Activated naive CD8-positive, alpha-beta T cell treated with anti-CD3 and anti-CD28 coated beads for 36 hours (primary cell): ENCODE measurements at regions not wholly inside any gene's neighbourhood (a gene's known extent, or its start where the extent isn't known, plus 50 kb on each side); places are given as distances from the start of the nearest gene placed in this dataset.

ENCODE experiments used
- DNase-seq: peaks from one replicate; pipeline ENCODE4 v3.0.0; 2021
- H3K27ac Mint-ChIP-seq: one replicate; pipeline ENCODE4 v1.8.0; 2022; ENCODE audit warnings: mild to moderate bottlenecking, moderate library complexity, mixed read lengths
- H3K27me3 Mint-ChIP-seq: one replicate; pipeline ENCODE4 v1.8.0; 2022; ENCODE audit warnings: mild to moderate bottlenecking, mixed read lengths
- H3K36me3 Mint-ChIP-seq: one replicate; pipeline ENCODE4 v1.8.0; 2021; ENCODE audit warnings: mild to moderate bottlenecking, mixed read lengths
- H3K4me1 Mint-ChIP-seq: one replicate; pipeline ENCODE4 v1.8.0; 2021; ENCODE audit warnings: mixed read lengths
- H3K4me3 Mint-ChIP-seq: one replicate; pipeline ENCODE4 v1.8.0; 2022; ENCODE audit warnings: mild to moderate bottlenecking, moderate library complexity, mixed read lengths
- H3K9me3 Mint-ChIP-seq: one replicate; pipeline ENCODE4 v1.8.0; 2022; ENCODE audit warnings: mixed read lengths

DNA sequence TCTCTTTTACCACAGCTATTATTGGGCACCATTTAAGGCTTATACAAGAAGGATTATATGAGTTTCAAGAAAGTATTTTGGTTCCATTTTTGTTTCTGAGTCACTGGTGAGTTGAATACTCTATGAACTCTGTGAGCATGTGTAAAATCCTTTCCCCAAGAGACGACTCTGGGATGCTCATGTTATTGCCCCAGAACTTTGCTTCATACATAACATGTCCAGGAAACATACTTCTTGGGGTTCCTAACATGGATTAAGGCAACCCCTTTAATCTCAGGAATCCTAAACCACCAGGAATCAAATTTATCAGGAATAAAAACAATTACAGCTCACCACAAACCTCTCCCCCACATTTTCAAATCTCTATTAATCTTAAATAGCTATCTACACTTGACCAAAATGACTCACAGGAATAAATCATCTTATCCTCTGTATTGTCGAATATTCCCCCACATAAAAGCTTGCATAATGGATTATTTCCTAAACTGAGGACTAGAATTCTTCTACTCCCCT is 117.5 kb upstream of the COL21A1 start:
- Mint-ChIP-seq H3K4me1 (no peaks in the 10 kb centered on the region), H3K4me3 (no peak overlapping the region), H3K27me3 (no peaks in the 10 kb centered on the region), H3K27ac (no peak overlapping the region), H3K36me3 (no peaks in the 10 kb centered on the region), H3K9me3 (no peaks in the 10 kb centered on the region)
- DNase-seq, result no peak

GRCh38 chr6:56364431-56364826 is 117.0 kb upstream of the COL21A1 start:
- DNase-seq, result no peak
- H3K36me3 Mint-ChIP-seq, result no peaks in the 10 kb centered on the region
- no peaks in the 10 kb centered on the region for H3K9me3 Mint-ChIP-seq
- H3K4me3 Mint-ChIP-seq, result no peak overlapping the region
- no peaks in the 10 kb centered on the region for H3K27me3 Mint-ChIP-seq
- H3K27ac Mint-ChIP-seq, result no peak overlapping the region
- H3K4me1 Mint-ChIP-seq, result no peaks in the 10 kb centered on the region

GRCh38 chr6:56363796-56364430 is 116.5 kb upstream of the COL21A1 start:
- Mint-ChIP-seq H3K4me1 (no peaks in the 10 kb centered on the region), H3K27ac (no peak overlapping the region), H3K36me3 (no peaks in the 10 kb centered on the region), H3K27me3 (no peaks in the 10 kb centered on the region), H3K4me3 (no peak overlapping the region), H3K9me3 (no peaks in the 10 kb centered on the region)
- no peak for DNase-seq

- Mint-ChIP-seq H3K4me1 (no peaks in the 10 kb centered on the region), H3K36me3 (no peaks in the 10 kb centered on the region), H3K27me3 (no peaks in the 10 kb centered on the region), H3K27ac (no peak overlapping the region), H3K9me3 (no peaks in the 10 kb centered on the region), H3K4me3 (no peak overlapping the region)
- DNase-seq, result no peak
Observed at GRCh38 chr6:56361812-56362211, 114.4 kb upstream of the COL21A1 start.

DNA sequence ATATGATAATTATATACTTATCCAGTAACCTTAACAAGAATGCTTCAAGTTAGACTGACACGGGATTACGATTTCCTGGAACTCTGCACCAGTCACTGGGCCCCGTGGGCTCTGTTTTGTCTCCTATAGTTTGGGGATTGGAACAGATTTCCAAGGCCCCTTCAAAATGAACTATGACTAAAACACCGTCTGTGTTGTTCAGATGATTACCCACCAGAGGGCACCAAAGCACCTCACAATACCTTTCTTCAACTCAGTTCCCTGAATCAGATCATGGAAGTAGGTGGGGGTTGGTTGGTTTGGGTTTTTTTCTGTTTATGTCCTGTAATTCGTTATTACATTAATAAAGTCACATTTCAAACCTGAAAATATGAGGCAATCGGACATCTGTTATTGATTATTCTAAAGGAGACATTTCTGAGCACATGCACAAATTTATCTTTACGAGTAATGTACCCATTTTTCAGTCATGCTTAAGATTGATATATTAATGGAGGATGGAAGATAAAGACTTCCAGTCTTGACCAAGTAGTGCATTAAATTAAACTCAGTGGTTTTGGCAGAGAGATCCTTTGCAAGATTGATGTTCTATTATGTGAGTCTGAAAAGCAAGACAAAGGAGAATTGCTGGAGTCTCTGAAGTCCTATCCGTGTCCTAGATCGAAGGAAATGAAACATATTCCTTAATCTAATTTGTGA is 112.0 kb upstream of the COL21A1 start:
- H3K4me3 Mint-ChIP-seq, result no peak overlapping the region
- H3K27me3 Mint-ChIP-seq, result no peaks in the 10 kb centered on the region
- no peaks in the 10 kb centered on the region for H3K4me1 Mint-ChIP-seq
- H3K9me3 Mint-ChIP-seq, result no peaks in the 10 kb centered on the region
- peak; percentile 38 for DNase-seq
- no peak overlapping the region for H3K27ac Mint-ChIP-seq
- H3K36me3 Mint-ChIP-seq, result no peaks in the 10 kb centered on the region

DNA sequence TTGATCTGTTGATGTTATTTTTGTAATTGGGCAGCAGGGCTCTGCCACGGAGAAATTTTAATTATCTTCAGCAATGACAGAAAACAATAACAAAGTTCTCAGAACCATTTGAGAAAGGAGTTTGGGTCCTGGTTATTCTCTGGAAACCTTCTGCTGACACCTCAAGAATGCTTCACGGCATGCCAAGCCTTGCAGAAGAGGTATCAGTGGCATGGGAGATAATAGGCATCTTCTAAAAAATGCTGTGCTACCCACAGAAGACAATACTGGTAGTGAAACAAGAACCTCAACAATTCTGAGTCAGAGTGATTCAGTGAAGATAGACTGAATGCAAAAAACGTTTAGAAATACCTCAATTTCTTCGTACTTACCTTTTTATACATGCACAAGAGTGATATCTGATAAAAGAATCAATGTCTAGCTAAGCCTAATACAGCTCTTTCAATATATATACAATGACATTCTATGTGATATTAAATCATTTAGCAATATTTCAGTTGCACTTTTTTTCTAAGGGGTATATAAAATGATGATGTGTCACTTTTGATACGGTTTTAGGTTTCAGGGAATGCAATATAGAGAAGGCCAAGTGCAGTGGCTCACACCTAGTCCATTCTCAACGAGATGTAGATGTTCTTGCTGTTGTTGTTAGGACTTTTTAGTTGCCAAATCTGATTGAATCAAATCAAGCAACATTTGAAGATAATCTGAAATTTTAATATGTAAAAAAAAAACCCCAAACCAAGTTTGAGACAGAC is 110.4 kb upstream of the COL21A1 start:
- Mint-ChIP-seq H3K4me1 (no peaks in the 10 kb centered on the region), H3K9me3 (peaks cover 2% of the 10 kb centered on the region), H3K27ac (no peak overlapping the region), H3K27me3 (no peaks in the 10 kb centered on the region), H3K36me3 (no peaks in the 10 kb centered on the region), H3K4me3 (no peak overlapping the region)
- no peak for DNase-seq

DNA sequence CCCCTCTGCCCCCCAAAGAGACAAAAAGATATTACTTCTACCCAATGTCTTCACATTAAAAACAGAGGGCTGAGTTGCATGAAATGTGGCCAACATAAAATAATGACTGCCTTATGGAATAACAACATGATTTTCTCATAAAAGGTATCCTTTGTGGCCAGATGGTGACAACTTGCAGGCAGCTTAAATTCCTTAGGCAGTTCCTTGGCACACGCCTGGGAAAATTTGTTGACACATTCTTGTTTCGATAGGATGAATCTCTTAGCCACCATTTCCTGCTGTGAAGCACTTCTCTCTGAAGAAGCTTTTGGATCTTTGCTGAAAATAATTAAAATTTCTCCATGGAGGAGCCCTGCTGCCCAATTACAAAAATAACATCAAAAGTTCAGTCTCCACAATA is 109.0 kb upstream of the COL21A1 start:
- DNase-seq, result no peak
- peaks cover 2% of the 10 kb centered on the region for H3K9me3 Mint-ChIP-seq
- H3K4me3 Mint-ChIP-seq, result no peak overlapping the region
- H3K4me1 Mint-ChIP-seq, result no peaks in the 10 kb centered on the region
- H3K27ac Mint-ChIP-seq, result no peak overlapping the region
- H3K36me3 Mint-ChIP-seq, result no peaks in the 10 kb centered on the region
- peaks cover 4% of the 10 kb centered on the region for H3K27me3 Mint-ChIP-seq

DNA sequence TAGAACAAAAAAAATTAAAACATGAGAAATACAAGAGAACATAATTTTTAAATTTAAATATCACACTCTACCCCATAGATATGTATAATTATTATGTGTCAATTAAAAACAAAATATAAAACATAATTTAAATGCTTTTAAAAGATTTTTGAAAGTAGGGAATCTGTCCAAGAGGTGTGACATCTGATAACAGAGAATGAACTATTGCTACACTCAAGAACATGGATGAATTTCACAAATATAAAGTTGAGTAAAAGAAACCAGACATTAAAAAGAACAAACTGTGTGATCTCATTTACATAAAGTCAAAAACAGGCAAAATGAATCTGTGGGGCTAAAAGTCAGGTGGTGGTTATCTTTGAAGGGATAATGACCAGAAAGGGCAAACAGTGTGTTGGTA is 106.5 kb upstream of the COL21A1 start:
- H3K9me3 Mint-ChIP-seq, result peaks cover 2% of the 10 kb centered on the region
- no peak overlapping the region for H3K4me3 Mint-ChIP-seq
- no peaks in the 10 kb centered on the region for H3K4me1 Mint-ChIP-seq
- H3K36me3 Mint-ChIP-seq, result no peaks in the 10 kb centered on the region
- DNase-seq, result no peak
- H3K27me3 Mint-ChIP-seq, result peaks cover 4% of the 10 kb centered on the region
- H3K27ac Mint-ChIP-seq, result no peak overlapping the region

DNA sequence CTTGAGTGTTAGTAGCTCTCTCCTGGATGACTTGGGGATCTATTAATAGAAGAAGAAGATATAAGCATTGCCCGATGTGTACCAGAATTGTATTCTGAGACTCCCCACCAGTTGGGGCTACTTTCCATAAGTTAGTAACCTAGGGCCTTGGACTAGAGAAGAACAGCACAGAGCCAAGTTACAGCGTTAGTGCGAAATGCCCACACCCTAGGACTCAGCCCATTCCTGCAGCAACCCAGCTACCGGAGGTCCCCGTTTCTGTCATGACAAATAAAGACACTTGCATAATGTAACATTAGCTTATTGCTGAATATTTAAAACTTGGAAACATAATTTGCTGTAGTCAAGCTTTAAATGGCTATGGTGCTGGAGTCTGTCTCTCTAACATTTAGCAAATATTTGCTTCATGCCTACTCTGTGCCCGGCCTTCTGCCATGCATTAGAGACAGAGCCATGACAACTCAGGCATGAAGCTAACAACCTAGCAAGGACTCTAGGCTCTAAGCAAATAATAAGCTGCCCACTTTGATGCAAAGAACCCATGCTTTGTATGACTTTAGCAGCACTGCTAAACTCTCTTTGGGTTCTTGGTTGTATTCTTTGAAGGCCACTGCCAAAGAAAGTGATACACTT is 103.4 kb upstream of the COL21A1 start:
- Mint-ChIP-seq H3K27me3 (peaks cover 11% of the 10 kb centered on the region), H3K4me3 (no peak overlapping the region), H3K4me1 (no peaks in the 10 kb centered on the region), H3K9me3 (peaks cover 2% of the 10 kb centered on the region), H3K36me3 (no peaks in the 10 kb centered on the region), H3K27ac (no peak overlapping the region)
- no peak for DNase-seq

DNA sequence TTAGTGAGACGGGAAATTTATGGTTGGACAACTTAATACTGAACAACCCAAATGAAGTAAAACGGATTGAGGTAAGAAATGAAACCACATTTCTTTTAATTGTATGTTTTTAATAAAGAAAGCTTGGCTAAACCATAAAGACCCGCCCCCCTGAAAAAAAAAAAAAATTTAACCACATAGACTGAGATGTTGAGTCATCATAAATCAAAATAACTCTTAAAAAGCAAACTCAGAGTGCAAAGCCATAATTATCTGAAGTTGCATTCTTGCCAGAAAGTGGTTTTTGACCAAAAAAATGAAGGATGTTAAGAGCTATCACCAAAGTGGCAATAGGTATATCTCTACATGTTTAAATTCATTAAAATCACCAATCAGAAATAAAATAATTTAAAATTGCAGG is 101.8 kb upstream of the COL21A1 start:
- no peak overlapping the region for H3K27ac Mint-ChIP-seq
- H3K27me3 Mint-ChIP-seq, result peaks cover 13% of the 10 kb centered on the region
- no peak for DNase-seq
- no peak overlapping the region for H3K4me3 Mint-ChIP-seq
- no peaks in the 10 kb centered on the region for H3K36me3 Mint-ChIP-seq
- no peaks in the 10 kb centered on the region for H3K4me1 Mint-ChIP-seq
- H3K9me3 Mint-ChIP-seq, result peaks cover 2% of the 10 kb centered on the region

- no peak overlapping the region for H3K4me3 Mint-ChIP-seq
- H3K27me3 Mint-ChIP-seq, result peaks cover 13% of the 10 kb centered on the region
- no peaks in the 10 kb centered on the region for H3K4me1 Mint-ChIP-seq
- no peak for DNase-seq
- H3K27ac Mint-ChIP-seq, result no peak overlapping the region
- peaks cover 1% of the 10 kb centered on the region for H3K9me3 Mint-ChIP-seq
- H3K36me3 Mint-ChIP-seq, result no peaks in the 10 kb centered on the region
Observed at GRCh38 chr6:56348578-56348977, 101.2 kb upstream of the COL21A1 start.

GRCh38 chr6:56347526-56347925 is 100.1 kb upstream of the COL21A1 start:
- Mint-ChIP-seq H3K9me3 (no peaks in the 10 kb centered on the region), H3K27ac (no peak overlapping the region), H3K4me3 (no peak overlapping the region), H3K36me3 (no peaks in the 10 kb centered on the region), H3K4me1 (no peaks in the 10 kb centered on the region), H3K27me3 (peaks cover 13% of the 10 kb centered on the region)
- DNase-seq, result no peak

DNA sequence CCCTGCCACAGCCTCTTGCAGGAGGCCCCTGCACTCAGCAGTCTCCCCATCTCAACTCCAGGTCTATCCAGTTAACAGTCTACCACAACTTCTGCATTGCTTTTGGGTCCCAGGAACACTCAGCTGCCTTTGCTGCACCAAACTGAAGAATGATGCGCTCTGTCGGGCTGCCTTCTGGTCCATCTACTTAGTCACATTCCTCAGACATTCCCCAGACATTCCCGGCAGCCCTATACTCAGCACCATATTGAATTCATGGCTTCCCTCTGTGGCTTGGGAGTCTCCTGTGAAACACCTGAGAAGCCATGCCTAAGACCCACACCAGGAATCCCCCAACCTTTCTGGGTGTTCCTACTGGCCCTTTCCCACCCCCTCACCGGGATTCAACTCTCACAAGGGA is 99.6 kb upstream of the COL21A1 start:
- Mint-ChIP-seq H3K9me3 (no peaks in the 10 kb centered on the region), H3K4me3 (no peak overlapping the region), H3K4me1 (no peaks in the 10 kb centered on the region), H3K27me3 (peaks cover 13% of the 10 kb centered on the region), H3K36me3 (no peaks in the 10 kb centered on the region), H3K27ac (no peak overlapping the region)
- no peak for DNase-seq

- Mint-ChIP-seq H3K9me3 (no peaks in the 10 kb centered on the region), H3K27ac (no peak overlapping the region), H3K4me3 (no peak overlapping the region), H3K36me3 (no peaks in the 10 kb centered on the region), H3K4me1 (no peaks in the 10 kb centered on the region), H3K27me3 (peaks cover 9% of the 10 kb centered on the region)
- DNase-seq, result no peak
Observed at GRCh38 chr6:56345376-56345995, 98.1 kb upstream of the COL21A1 start.

DNA sequence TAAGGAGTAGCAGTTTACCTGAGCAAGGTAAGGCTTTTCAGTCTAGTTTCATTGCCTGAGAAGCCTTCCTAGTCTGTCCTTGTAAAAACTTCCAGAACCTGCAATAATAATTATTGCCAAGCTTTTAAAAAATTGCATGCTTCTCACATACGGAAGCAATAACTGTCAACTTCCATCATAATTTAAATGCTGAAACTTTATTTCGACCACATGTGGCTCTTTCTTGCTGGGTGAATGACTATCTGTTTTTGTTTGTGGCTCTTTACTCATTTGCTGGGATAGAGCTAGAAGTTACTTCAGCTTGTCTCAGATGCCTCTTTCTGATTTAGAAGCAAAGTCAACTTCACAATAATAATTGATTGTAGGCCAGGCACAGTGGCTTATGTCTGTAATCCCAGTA is 95.9 kb upstream of the COL21A1 start:
- Mint-ChIP-seq H3K9me3 (no peaks in the 10 kb centered on the region), H3K27me3 (peaks cover 10% of the 10 kb centered on the region), H3K4me1 (no peaks in the 10 kb centered on the region), H3K36me3 (no peaks in the 10 kb centered on the region), H3K27ac (no peak overlapping the region), H3K4me3 (no peak overlapping the region)
- no peak for DNase-seq
